Epithelial cell of esophagus (primary cell): ENCODE measurements at regions not wholly inside any gene's neighbourhood (a gene's known extent, or its start where the extent isn't known, plus 50 kb on each side); places are given as distances from the start of the nearest gene placed in this dataset.

Experiments
- DNase-seq: peaks from one replicate; pipeline ENCODE4 v3.0.0; 2010; ENCODE audit warnings: low read depth
- H3K4me3 ChIP-seq: 2 replicates; pipeline ENCODE4 v1.5.1; 2011; ENCODE audit warnings: mild to moderate bottlenecking, low read length, control low read depth
- CTCF ChIP-seq: IDR thresholded peaks from 2 replicates; pipeline ENCODE4 v1.5.1; 2011; ENCODE audit warnings: low read depth, mild to moderate bottlenecking, low read length, control low read depth, inconsistent platforms; ENCODE audit not compliant: insufficient read depth; ENCODE audit errors: missing control alignments

GRCh38 chr1:48055876-48056764, 58.9 kb upstream of the TRABD2B start:
- no peak for DNase-seq
- TF ChIP-seq CTCF, result no peak
- no peak overlapping the region for H3K4me3 ChIP-seq

GRCh38 chr1:48054232-48054631, 57.0 kb upstream of the TRABD2B start:
- DNase-seq, result no peak
- no peak overlapping the region for H3K4me3 ChIP-seq
- TF ChIP-seq CTCF, result no peak

GRCh38 chr1:48052923-48053291, 55.7 kb upstream of the TRABD2B start:
- no peak for TF ChIP-seq CTCF
- no peak overlapping the region for H3K4me3 ChIP-seq
- no peak for DNase-seq

- TF ChIP-seq CTCF, result no peak
- DNase-seq, result no peak
- no peak overlapping the region for H3K4me3 ChIP-seq
Observed at GRCh38 chr1:48051466-48052126, 54.4 kb upstream of the TRABD2B start.

- no peak for DNase-seq
- no peak for TF ChIP-seq CTCF
- H3K4me3 ChIP-seq, result no peak overlapping the region
Observed at GRCh38 chr1:48049823-48050535, 52.8 kb upstream of the TRABD2B start.

- H3K4me3 ChIP-seq, result no peak overlapping the region
- TF ChIP-seq CTCF, result no peak
- no peak for DNase-seq
Observed at GRCh38 chr1:48048980-48049379, 51.8 kb upstream of the TRABD2B start.
